ENCODE measurements at regions not wholly inside any gene's neighbourhood (a gene's known extent, or its start where the extent isn't known, plus 50 kb on each side); places are given as distances from the start of the nearest gene placed in this dataset.

- Mint-ChIP-seq H3K27ac (ENCODE audit: unreplicated experiment) (no peak overlapping the region), H3K4me1 (ENCODE audit: unreplicated experiment) (peaks cover 9% of the 10 kb centered on the region), H3K36me3 (ENCODE audit: low read depth, unreplicated experiment) (no peaks in the 10 kb centered on the region), H3K27me3 (ENCODE audit: unreplicated experiment) (no peaks in the 10 kb centered on the region), H3K4me3 (ENCODE audit: unreplicated experiment) (no peak overlapping the region), H3K9me3 (ENCODE audit: unreplicated experiment) (no peaks in the 10 kb centered on the region)
- DNase-seq (ENCODE audit: low spot score) = peak; percentile 64
- peak; percentile 72 for TF ChIP-seq CTCF (IDR thresholded peaks at IDR 0.05; ENCODE audit: unreplicated experiment)
Measured at GRCh38 chr10:6667679-6668270, 87.7 kb upstream of the PRKCQ start.

GRCh38 chr10:6667150-6667549, 87.1 kb upstream of the PRKCQ start:
- Mint-ChIP-seq H3K27me3 (ENCODE audit: unreplicated experiment) (no peaks in the 10 kb centered on the region), H3K9me3 (ENCODE audit: unreplicated experiment) (no peaks in the 10 kb centered on the region), H3K4me1 (ENCODE audit: unreplicated experiment) (peaks cover 9% of the 10 kb centered on the region), H3K36me3 (ENCODE audit: low read depth, unreplicated experiment) (no peaks in the 10 kb centered on the region), H3K27ac (ENCODE audit: unreplicated experiment) (no peak overlapping the region), H3K4me3 (ENCODE audit: unreplicated experiment) (no peak overlapping the region)
- no peak for TF ChIP-seq CTCF (IDR thresholded peaks at IDR 0.05; ENCODE audit: unreplicated experiment)
- DNase-seq (ENCODE audit: low spot score) = no peak

GRCh38 chr10:6665847-6666246, 85.8 kb upstream of the PRKCQ start:
- Mint-ChIP-seq H3K4me3 (ENCODE audit: unreplicated experiment) (no peak overlapping the region), H3K36me3 (ENCODE audit: low read depth, unreplicated experiment) (no peaks in the 10 kb centered on the region), H3K27ac (ENCODE audit: unreplicated experiment) (no peak overlapping the region), H3K9me3 (ENCODE audit: unreplicated experiment) (no peaks in the 10 kb centered on the region), H3K27me3 (ENCODE audit: unreplicated experiment) (no peaks in the 10 kb centered on the region), H3K4me1 (ENCODE audit: unreplicated experiment) (peaks cover 9% of the 10 kb centered on the region)
- DNase-seq (ENCODE audit: low spot score) = no peak
- TF ChIP-seq CTCF (IDR thresholded peaks at IDR 0.05; ENCODE audit: unreplicated experiment) = no peak

- Mint-ChIP-seq H3K27ac (ENCODE audit: unreplicated experiment) (no peak overlapping the region), H3K9me3 (ENCODE audit: unreplicated experiment) (no peaks in the 10 kb centered on the region), H3K4me3 (ENCODE audit: unreplicated experiment) (no peak overlapping the region), H3K36me3 (ENCODE audit: low read depth, unreplicated experiment) (no peaks in the 10 kb centered on the region), H3K27me3 (ENCODE audit: unreplicated experiment) (no peaks in the 10 kb centered on the region), H3K4me1 (ENCODE audit: unreplicated experiment) (no peaks in the 10 kb centered on the region)
- no peak for DNase-seq (ENCODE audit: low spot score)
- TF ChIP-seq CTCF (IDR thresholded peaks at IDR 0.05; ENCODE audit: unreplicated experiment) = no peak
Measured at GRCh38 chr10:6660460-6660859, 80.4 kb upstream of the PRKCQ start.

GRCh38 chr10:6659451-6659850, 79.4 kb upstream of the PRKCQ start:
- no peaks in the 10 kb centered on the region for H3K9me3 Mint-ChIP-seq (ENCODE audit: unreplicated experiment)
- H3K27ac Mint-ChIP-seq (ENCODE audit: unreplicated experiment) = no peak overlapping the region
- no peak for DNase-seq (ENCODE audit: low spot score)
- H3K4me1 Mint-ChIP-seq (ENCODE audit: unreplicated experiment) = no peaks in the 10 kb centered on the region
- H3K27me3 Mint-ChIP-seq (ENCODE audit: unreplicated experiment) = no peaks in the 10 kb centered on the region
- H3K36me3 Mint-ChIP-seq (ENCODE audit: low read depth, unreplicated experiment) = no peaks in the 10 kb centered on the region
- TF ChIP-seq CTCF (IDR thresholded peaks at IDR 0.05; ENCODE audit: unreplicated experiment) = no peak
- H3K4me3 Mint-ChIP-seq (ENCODE audit: unreplicated experiment) = no peak overlapping the region
